HEK293T (cell line): ENCODE measurements at regions not wholly inside any gene's neighbourhood (a gene's known extent, or its start where the extent isn't known, plus 50 kb on each side); places are given as distances from the start of the nearest gene placed in this dataset.

ENCODE experiments used
- ARNT ChIP-seq: fragments of 450-650 bp; IDR thresholded peaks from 2 replicates; pipeline ENCODE4 v1.6.1; 2017; ENCODE audit warnings: mild to moderate bottlenecking
- BHLHE40 ChIP-seq: fragments of 450-650 bp; IDR thresholded peaks from 2 replicates; pipeline ENCODE4 v1.6.1; 2016; ENCODE audit warnings: mild to moderate bottlenecking, moderate library complexity, borderline replicate concordance
- CTBP1 ChIP-seq: fragments of 450-650 bp; IDR thresholded peaks from 2 replicates; pipeline ENCODE4 v1.6.1; 2016; ENCODE audit warnings: borderline replicate concordance
- FOXK2 ChIP-seq: fragments of 450-650 bp; IDR thresholded peaks from 2 replicates; pipeline ENCODE4 v1.6.1; 2016; ENCODE audit warnings: mild to moderate bottlenecking
- FOXM1 ChIP-seq: fragments of 450-650 bp; IDR thresholded peaks from 2 replicates; pipeline ENCODE4 v1.6.1; 2017; ENCODE audit warnings: mild to moderate bottlenecking, borderline replicate concordance
- NFRKB ChIP-seq: fragments of 450-650 bp; IDR thresholded peaks from 2 replicates; pipeline ENCODE4 v1.6.1; 2016; ENCODE audit warnings: mild to moderate bottlenecking, moderate library complexity
- PKNOX1 ChIP-seq: fragments of 450-650 bp; IDR thresholded peaks from 2 replicates; pipeline ENCODE4 v1.6.1; 2016
- SP1 ChIP-seq: fragments of 450-650 bp; IDR thresholded peaks from 2 replicates; pipeline ENCODE4 v1.6.1; 2017
- SUZ12 ChIP-seq: fragments of 450-650 bp; IDR thresholded peaks from 2 replicates; pipeline ENCODE4 v1.6.1; 2016; ENCODE audit warnings: mild to moderate bottlenecking

- no peak for TF ChIP-seq CTBP1
- TF ChIP-seq SUZ12: no peak
- no peak for TF ChIP-seq FOXK2
- no peak for TF ChIP-seq PKNOX1
- TF ChIP-seq FOXM1: no peak
- no peak for TF ChIP-seq SP1
- TF ChIP-seq NFRKB: no peak
- no peak for TF ChIP-seq BHLHE40
- TF ChIP-seq ARNT: no peak
Observed at GRCh38 chr3:18538463-18539230, 113.5 kb upstream of the SATB1 start.
